T-cell (primary cell): ENCODE measurements at regions not wholly inside any gene's neighbourhood (a gene's known extent, or its start where the extent isn't known, plus 50 kb on each side); places are given as distances from the start of the nearest gene placed in this dataset.

Experiments used
- ATAC-seq, 4 experiments: fragments of 200-7000 bp in 3 of 4; fragments of 150-1000 bp in 1 of 4; cut with Tn5 transposase; replicated peaks in 1 of 4; 1 replicate in 3 of 4; 2 replicates in 1 of 4; pipeline ENCODE4 v1.10.0; 2021; ENCODE audit warnings: moderate library complexity in 3 of 4, mild to moderate bottlenecking in 2 of 4, moderate number of reproducible peaks in 1 of 4
- CTCF ChIA-PET, 2 donors: fragments of 300-600 bp; sonication (Branson Sonifier 250); formaldehyde crosslinking; loops; one replicate each; lab custom pipeline; 2022; ENCODE audit warnings: antibody characterized with exemption in 2 of 2; lab: Charles Lee
- POLR2A ChIA-PET, 2 donors: fragments of 300-600 bp; sonication (Branson Sonifier 250); formaldehyde crosslinking; loops; one replicate each; lab custom pipeline; 2022; ENCODE audit warnings: antibody characterized with exemption in 2 of 2; lab: Charles Lee
- DNase-seq, 35 experiments: peaks; one replicate each; pipeline versions ENCODE4 v3.0.0 to v3.0.0-alpha.2; 2013 to 2023
- H3K27ac ChIP-seq: one replicate; pipeline ENCODE4 v1.5.1; 2013; ENCODE audit warnings: low read length
- H3K27me3 ChIP-seq, 2 experiments: replicated peaks in 1 of 2; 1 replicate in 1 of 2; 2 replicates in 1 of 2; pipeline versions ENCODE4 v1.6.1 to v1.7.0; 2013; ENCODE audit warnings: low read length in 1 of 2, mixed read lengths in 1 of 2; ENCODE audit not compliant: control insufficient read depth in 2 of 2, insufficient read depth in 2 of 2; ENCODE audit errors: extremely low read depth in 1 of 2
- H3K36me3 ChIP-seq, 2 donors: 1 replicate in 1 of 2; 2 replicates in 1 of 2; pipeline versions ENCODE4 v1.6.1 to v1.7.0; 2013; ENCODE audit warnings: low read length in 1 of 2; ENCODE audit not compliant: control insufficient read depth in 2 of 2, insufficient read depth in 1 of 2; ENCODE audit errors: extremely low read depth in 1 of 2
- H3K4me1 ChIP-seq, 2 experiments: 1 replicate in 1 of 2; 2 replicates in 1 of 2; pipeline versions ENCODE4 v1.6.1 to v1.7.0; 2013; ENCODE audit warnings: low read length in 2 of 2, mixed read lengths in 1 of 2; ENCODE audit not compliant: insufficient read depth in 2 of 2, control insufficient read depth in 1 of 2; ENCODE audit errors: extremely low read depth in 1 of 2
- H3K4me3 ChIP-seq, 2 donors: 1 replicate in 1 of 2; 2 replicates in 1 of 2; pipeline versions ENCODE4 v1.5.1 to v1.7.0; 2013; ENCODE audit warnings: mild to moderate bottlenecking in 2 of 2, low read length in 1 of 2, moderate library complexity in 1 of 2; ENCODE audit not compliant: control insufficient read depth in 1 of 2; ENCODE audit errors: extremely low read depth in 1 of 2
- H3K9me3 ChIP-seq: 2 replicates; pipeline ENCODE4 v1.7.0; 2013
- H3K27ac Mint-ChIP-seq, 2 donors: one replicate each; pipeline ENCODE4 v1.8.0; 2020 to 2021; ENCODE audit warnings: mild to moderate bottlenecking in 2 of 2, mixed read lengths in 2 of 2
- H3K27me3 Mint-ChIP-seq, 2 donors: one replicate each; pipeline ENCODE4 v1.8.0; 2021 to 2022; ENCODE audit warnings: mixed read lengths in 2 of 2
- H3K36me3 Mint-ChIP-seq: one replicate; pipeline ENCODE4 v1.8.0; 2021; ENCODE audit warnings: mixed read lengths
- H3K4me1 Mint-ChIP-seq, 3 donors: one replicate each; pipeline ENCODE4 v1.8.0; 2020 to 2022; ENCODE audit warnings: mixed read lengths in 3 of 3, mild to moderate bottlenecking in 1 of 3
- H3K4me3 Mint-ChIP-seq, 3 donors: one replicate each; pipeline ENCODE4 v1.8.0; 2020 to 2022; ENCODE audit warnings: mild to moderate bottlenecking in 3 of 3, mixed read lengths in 3 of 3, moderate library complexity in 3 of 3
- H3K9me3 Mint-ChIP-seq, 3 donors: one replicate each; pipeline ENCODE4 v1.8.0; 2020 to 2022; ENCODE audit warnings: mixed read lengths in 3 of 3
- WGBS: methylation state at CpG from one replicate; pipeline ENCODE4 v1.1.5; 2013; ENCODE audit warnings: missing lambda C conversion rate; ENCODE audit not compliant: insufficient coverage; 5-methylcytosine and 5-hydroxymethylcytosine counted together

- ATAC-seq = no peak
- H3K27me3 Mint-ChIP-seq = peaks cover 0 to 23% of the 10 kb centered on the region in 2 donors
- no peak overlapping the region for H3K27ac Mint-ChIP-seq
- Histone ChIP-seq H3K36me3 (no peaks in the 10 kb centered on the region), H3K9me3 (no peaks in the 10 kb centered on the region), H3K27me3 (no peaks in the 10 kb centered on the region), H3K4me3 (no peak overlapping the region), H3K27ac (no peak overlapping the region), H3K4me1 (no peaks in the 10 kb centered on the region)
- H3K36me3 Mint-ChIP-seq = no peaks in the 10 kb centered on the region
- no peaks in the 10 kb centered on the region for H3K4me1 Mint-ChIP-seq
- H3K9me3 Mint-ChIP-seq = no peaks in the 10 kb centered on the region
- no peak for DNase-seq
- ChIA-PET POLR2A (no interaction called here), CTCF (no interaction called here)
- no CpG with 5 or more reads among the region's 2 CpGs for WGBS
- H3K4me3 Mint-ChIP-seq = no peak overlapping the region
Observed at GRCh38 chrX:75873993-75874392, 88.9 kb upstream of the MAGEE2 start.

- Histone ChIP-seq H3K4me1 (no peaks in the 10 kb centered on the region), H3K9me3 (no peaks in the 10 kb centered on the region), H3K4me3 (no peak overlapping the region), H3K27ac (no peak overlapping the region), H3K27me3 (no peaks in the 10 kb centered on the region), H3K36me3 (no peaks in the 10 kb centered on the region)
- WGBS = no CpG with 5 or more reads among the region's 1 CpG
- Mint-ChIP-seq H3K9me3 (no peaks in the 10 kb centered on the region), H3K4me3 (no peak overlapping the region), H3K27me3 (peaks cover 6 to 22% of the 10 kb centered on the region in 2 donors), H3K36me3 (no peaks in the 10 kb centered on the region), H3K27ac (no peak overlapping the region), H3K4me1 (no peaks in the 10 kb centered on the region)
- no peak for ATAC-seq
- ChIA-PET CTCF (no interaction called here), POLR2A (no interaction called here)
- no peak for DNase-seq
Observed at GRCh38 chrX:75883446-75883845, 98.4 kb upstream of the MAGEE2 start.

DNA sequence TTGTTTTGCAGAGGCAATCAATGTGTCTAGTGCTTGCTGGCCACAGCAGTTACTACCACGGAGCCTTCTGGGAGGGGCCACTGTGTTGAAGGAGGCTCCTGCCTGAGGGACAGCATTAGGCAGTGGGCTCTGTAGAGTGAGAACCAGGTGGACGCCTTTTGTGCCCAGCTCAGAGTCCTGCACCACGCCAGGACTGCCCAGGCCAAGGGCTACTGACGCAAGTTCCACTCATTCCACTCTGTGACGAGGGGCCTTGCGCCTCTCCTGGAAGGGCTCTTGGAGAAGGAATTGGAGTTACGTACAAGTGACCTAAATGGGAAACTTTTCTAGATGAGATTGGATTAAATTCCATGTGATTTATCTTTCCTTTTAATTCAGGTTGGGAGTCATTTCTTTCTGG is 102.8 kb upstream of the MAGEE2 start:
- Mint-ChIP-seq H3K36me3 (no peaks in the 10 kb centered on the region), H3K27ac (no peak overlapping the region), H3K9me3 (no peaks in the 10 kb centered on the region), H3K27me3 (peaks cover 4 to 16% of the 10 kb centered on the region in 2 donors), H3K4me1 (no peaks in the 10 kb centered on the region), H3K4me3 (no peak overlapping the region)
- H3K4me3 ChIP-seq = no peak overlapping the region
- H3K27ac ChIP-seq = no peak overlapping the region
- H3K36me3 ChIP-seq = no peaks in the 10 kb centered on the region
- H3K27me3 ChIP-seq = no peaks in the 10 kb centered on the region
- ChIA-PET CTCF (no interaction called here), POLR2A (no interaction called here)
- DNase-seq (no peak), ATAC-seq (no peak)
- no CpG with 5 or more reads among the region's 7 CpGs for WGBS
- H3K9me3 ChIP-seq = no peaks in the 10 kb centered on the region
- H3K4me1 ChIP-seq = no peaks in the 10 kb centered on the region

DNA sequence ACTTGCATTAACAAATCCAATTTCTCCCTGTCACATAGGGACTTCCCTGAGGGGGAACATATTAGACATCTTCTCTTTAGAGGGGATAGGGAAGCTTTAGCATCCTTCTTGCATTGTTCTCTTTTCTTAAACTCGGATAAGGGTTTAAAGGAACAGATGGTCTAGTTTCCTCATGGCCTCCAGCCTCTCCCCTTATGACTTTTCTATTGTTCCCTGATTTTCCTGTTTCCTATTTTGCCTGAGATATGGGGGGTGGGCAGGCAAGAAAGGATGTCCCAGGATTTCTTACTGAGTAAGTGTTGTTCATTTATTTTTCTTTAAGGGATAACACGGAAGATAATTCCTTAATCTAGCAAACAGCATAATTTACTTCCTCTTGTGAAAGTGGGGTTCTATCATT is 107.7 kb upstream of the MAGEE2 start:
- Mint-ChIP-seq H3K4me3 (no peak overlapping the region), H3K27ac (no peak overlapping the region), H3K27me3 (peaks cover 4 to 11% of the 10 kb centered on the region in 2 donors), H3K36me3 (no peaks in the 10 kb centered on the region), H3K4me1 (no peaks in the 10 kb centered on the region), H3K9me3 (no peaks in the 10 kb centered on the region)
- no CpG with 5 or more reads among the region's 2 CpGs for WGBS
- no peak for DNase-seq
- Histone ChIP-seq H3K36me3 (no peaks in the 10 kb centered on the region), H3K27ac (no peak overlapping the region), H3K27me3 (no peaks in the 10 kb centered on the region), H3K4me3 (no peak overlapping the region), H3K9me3 (no peaks in the 10 kb centered on the region), H3K4me1 (no peaks in the 10 kb centered on the region)
- ATAC-seq = no peak
- ChIA-PET CTCF (no interaction called here), POLR2A (no interaction called here)

- H3K27me3 Mint-ChIP-seq = peaks cover 4 to 10% of the 10 kb centered on the region in 2 donors
- H3K9me3 Mint-ChIP-seq = no peaks in the 10 kb centered on the region
- WGBS = no CpG with 5 or more reads among the region's 8 CpGs
- CTCF ChIA-PET = no interaction called here
- no peaks in the 10 kb centered on the region for H3K9me3 ChIP-seq
- no peaks in the 10 kb centered on the region for H3K27me3 ChIP-seq
- H3K4me3 Mint-ChIP-seq = no peak overlapping the region
- DNase-seq = no peak
- H3K4me1 ChIP-seq = no peaks in the 10 kb centered on the region
- no peak overlapping the region for H3K27ac Mint-ChIP-seq
- H3K4me1 Mint-ChIP-seq = no peaks in the 10 kb centered on the region
- POLR2A ChIA-PET = no interaction called here
- H3K27ac ChIP-seq = no peak overlapping the region
- H3K36me3 ChIP-seq = no peaks in the 10 kb centered on the region
- no peaks in the 10 kb centered on the region for H3K36me3 Mint-ChIP-seq
- ATAC-seq = no peak
- no peak overlapping the region for H3K4me3 ChIP-seq
Observed at GRCh38 chrX:75893281-75893680, 108.2 kb upstream of the MAGEE2 start.

DNA sequence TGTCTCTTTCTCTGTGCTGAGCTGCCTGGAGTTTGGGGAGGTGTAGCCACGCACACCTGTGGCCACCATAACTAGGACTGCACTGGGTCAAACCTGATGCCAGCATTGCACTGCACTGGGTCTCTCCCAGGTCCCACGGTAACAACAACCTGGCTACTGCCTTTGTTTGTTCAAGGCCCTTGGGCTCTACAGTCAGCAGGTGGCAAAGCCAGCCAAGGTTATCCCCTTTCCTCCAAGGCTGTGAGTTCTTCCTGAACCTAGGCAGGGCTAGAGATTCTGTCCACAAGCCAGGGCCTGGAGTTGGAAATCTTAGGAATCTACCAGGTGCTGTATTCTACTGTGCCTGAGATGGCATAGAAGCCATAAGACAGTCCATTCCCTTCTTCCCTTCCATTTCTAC is 126.7 kb upstream of the MAGEE2 start:
- ATAC-seq (no peak), DNase-seq (no peak)
- Histone ChIP-seq H3K4me3 (no peak overlapping the region), H3K9me3 (no peaks in the 10 kb centered on the region), H3K27ac (no peak overlapping the region), H3K36me3 (no peaks in the 10 kb centered on the region), H3K4me1 (no peaks in the 10 kb centered on the region), H3K27me3 (no peaks in the 10 kb centered on the region)
- H3K27ac Mint-ChIP-seq = no peak overlapping the region
- H3K4me1 Mint-ChIP-seq = no peaks in the 10 kb centered on the region
- CTCF ChIA-PET = no interaction called here
- no CpG with 5 or more reads among the region's 2 CpGs for WGBS
- POLR2A ChIA-PET = no interaction called here
- H3K36me3 Mint-ChIP-seq = no peaks in the 10 kb centered on the region
- peaks cover 1 to 29% of the 10 kb centered on the region in 2 donors for H3K27me3 Mint-ChIP-seq
- H3K4me3 Mint-ChIP-seq = no peak overlapping the region
- no peaks in the 10 kb centered on the region for H3K9me3 Mint-ChIP-seq

GRCh38 chrX:75957107-75957610 is 172.1 kb upstream of the MAGEE2 start:
- Histone ChIP-seq H3K4me1 (no peaks in the 10 kb centered on the region), H3K36me3 (no peaks in the 10 kb centered on the region), H3K27ac (no peak overlapping the region), H3K27me3 (no peaks in the 10 kb centered on the region), H3K4me3 (no peak overlapping the region), H3K9me3 (no peaks in the 10 kb centered on the region)
- Mint-ChIP-seq H3K36me3 (no peaks in the 10 kb centered on the region), H3K4me1 (no peaks in the 10 kb centered on the region), H3K4me3 (no peak overlapping the region), H3K9me3 (peaks cover 0 to 4% (median 0%) of the 10 kb centered on the region in 3 donors), H3K27ac (no peak overlapping the region), H3K27me3 (peaks cover 16 to 53% of the 10 kb centered on the region in 2 donors)
- ChIA-PET POLR2A (no interaction called here), CTCF (interaction anchor here in 1 of 2 donors (0.6 kb wide), 1 partner anchor 1445 kb away, joined by 3 read pairs; no protein-coding TSS in a partner anchor)
- DNase-seq (no peak), ATAC-seq (no peak)
- 100% methylated on average over 1 of the region's 5 CpGs for WGBS
